NCI-H226 (cell line): ENCODE measurements at regions not wholly inside any gene's neighbourhood (a gene's known extent, or its start where the extent isn't known, plus 50 kb on each side); places are given as distances from the start of the nearest gene placed in this dataset.

Experiments
- DNase-seq: peaks from one replicate; pipeline ENCODE4 v3.0.0-alpha.2; 2015

- no peak for DNase-seq
Measured at GRCh38 chr12:130074661-130075406, 87.4 kb upstream of the FZD10 start.

GRCh38 chr12:130075497-130076076 is 86.7 kb upstream of the FZD10 start:
- DNase-seq = no peak

GRCh38 chr12:130076126-130076525 is 86.1 kb upstream of the FZD10 start:
- DNase-seq = no peak

DNA sequence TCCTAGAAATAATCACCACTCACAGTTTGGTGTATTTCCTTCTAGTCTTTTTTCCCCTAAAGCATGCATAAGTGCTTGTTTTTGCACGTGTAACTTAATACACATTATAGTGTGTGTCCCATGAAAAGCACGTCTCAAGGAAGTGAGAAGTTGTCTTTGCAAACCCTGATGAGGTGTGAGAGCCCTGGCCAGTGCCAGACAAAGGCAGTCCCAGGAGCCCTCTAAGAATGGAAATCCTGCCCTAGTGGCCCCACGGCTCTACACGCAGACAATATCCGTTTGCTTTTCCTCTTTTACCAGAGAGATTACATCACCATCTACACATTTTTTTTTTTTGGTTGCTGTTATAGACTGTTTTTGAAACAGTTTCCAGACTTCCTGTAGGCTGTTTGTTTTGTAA is 85.5 kb upstream of the FZD10 start:
- DNase-seq = no peak

DNA sequence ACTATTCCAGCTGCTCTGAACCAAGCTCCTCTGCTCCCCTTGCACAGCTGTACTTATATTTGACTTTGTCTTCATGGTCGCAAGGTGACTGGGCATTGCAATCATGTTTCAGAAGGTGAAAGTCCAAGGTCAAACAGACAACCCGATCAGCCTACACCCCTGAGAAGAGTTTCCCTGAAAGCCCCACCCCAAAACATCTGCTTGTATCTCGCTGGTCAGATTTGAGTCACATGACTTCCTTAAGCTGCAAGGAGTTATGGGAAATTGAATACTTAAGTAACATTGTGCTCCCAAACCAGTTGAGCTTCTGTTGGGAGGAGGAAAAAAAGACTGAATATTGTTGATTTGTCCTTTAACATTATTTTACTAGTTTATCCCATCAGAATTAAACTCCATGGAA is 83.4 kb upstream of the FZD10 start:
- no peak for DNase-seq

DNA sequence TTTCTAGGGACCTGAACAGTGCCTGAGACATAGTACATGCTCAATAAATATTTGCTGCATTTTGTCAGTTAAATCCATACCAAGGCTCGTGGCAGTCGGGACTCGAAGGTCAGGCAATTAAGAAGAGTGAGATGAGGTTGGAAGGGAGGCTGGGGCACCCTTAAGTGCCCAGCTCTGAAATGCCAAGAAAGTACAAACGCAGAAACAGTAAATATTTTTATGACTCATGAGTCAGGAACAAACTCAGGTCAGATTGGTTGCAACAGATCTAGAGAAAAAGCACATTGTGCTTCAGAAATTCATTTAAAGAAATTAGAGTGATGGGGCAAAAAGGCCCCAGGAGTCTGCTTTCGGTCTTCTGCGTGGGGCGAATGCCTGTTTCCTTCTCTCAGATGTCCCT is 83.0 kb upstream of the FZD10 start:
- DNase-seq = no peak

DNA sequence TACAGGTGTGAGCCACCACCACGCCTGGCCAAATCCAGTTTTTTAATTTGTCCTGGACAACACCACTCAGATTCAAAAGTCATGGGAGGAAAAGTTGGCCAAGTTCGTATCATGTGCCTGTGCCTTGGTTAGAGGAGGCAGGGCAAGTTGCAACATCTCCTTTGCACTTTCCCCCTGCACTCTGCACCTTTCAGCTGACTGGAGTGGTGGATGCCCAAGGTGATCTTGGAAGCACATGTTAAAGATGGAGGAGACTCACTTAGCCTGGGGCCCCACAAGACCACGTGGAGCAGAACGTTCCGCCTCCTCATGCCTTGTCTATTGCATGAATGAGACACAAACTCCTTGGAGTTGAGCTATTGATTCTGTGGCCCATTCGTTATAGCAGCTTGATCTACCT is 82.1 kb upstream of the FZD10 start:
- no peak for DNase-seq

DNA sequence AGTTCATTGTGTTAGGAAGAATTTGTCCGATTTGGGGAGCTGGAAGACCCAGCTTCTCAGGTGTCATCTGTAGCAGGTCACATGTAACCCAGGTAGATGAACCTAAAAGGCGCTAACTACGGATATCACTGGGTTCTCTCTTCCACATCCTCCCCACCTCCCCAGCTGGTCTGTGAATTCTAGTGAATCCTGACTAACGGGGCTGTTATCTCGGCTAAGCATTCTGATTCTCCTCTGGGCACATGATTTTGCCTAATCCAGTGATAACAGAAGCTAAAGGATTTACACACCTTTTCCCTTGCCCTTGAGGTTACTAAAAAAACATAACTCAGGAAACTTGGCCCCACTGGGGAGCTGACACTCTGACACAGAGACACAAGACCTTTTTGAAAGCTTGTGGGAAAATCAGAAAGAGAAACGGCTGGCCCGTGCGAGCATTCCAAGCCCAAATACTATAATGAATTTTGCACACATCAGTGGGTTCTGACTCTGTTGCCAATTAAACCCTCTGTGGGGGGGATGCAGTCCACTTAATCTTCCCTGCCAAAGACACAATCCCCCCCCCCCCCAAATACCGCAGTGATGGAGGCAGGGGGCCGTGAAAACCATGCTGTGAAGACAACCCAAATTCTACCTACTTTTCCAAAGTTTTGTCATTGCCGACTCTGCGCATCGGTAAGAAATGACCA is 81.0 kb upstream of the FZD10 start:
- no peak for DNase-seq

DNA sequence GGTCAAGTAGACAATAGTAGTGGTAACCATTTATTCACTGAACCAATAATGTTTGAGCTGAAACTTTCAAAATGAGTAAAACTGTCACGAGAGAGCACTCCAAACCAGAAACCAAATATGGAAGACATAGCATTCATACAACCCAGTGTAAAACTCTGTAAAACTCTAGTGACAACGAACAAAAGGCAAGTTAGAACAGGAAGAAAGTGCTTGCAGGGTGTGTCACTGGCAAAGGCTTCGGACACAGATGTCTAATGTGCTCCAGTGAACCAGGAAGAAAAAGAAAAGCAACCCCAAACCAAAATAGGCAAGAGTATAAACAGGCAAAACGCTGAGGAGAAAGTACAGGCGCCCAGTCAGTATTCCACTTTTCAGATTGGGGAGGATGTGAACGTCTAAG is 79.3 kb upstream of the FZD10 start:
- no peak for DNase-seq

- no peak for DNase-seq
Measured at GRCh38 chr12:130083734-130084133, 78.5 kb upstream of the FZD10 start.

DNA sequence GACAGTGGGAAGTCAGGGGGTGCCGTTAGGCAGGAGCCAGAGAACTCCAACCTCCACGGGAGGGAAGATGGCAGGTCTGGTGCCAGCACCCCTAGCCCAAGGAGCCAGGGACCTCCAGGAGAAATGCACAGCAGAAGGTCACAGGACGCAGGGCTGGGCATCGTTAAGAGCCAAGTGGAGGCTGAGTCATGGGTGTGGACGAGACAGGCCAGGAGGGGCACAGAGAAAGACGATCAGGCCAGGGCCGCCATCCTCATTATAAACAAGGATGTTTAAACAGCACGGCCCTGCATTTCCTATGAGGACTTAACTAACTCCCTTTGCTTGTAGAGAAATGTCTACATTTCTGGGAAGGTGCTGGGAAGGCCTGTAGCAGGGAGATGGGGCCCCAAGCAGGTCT is 77.9 kb upstream of the FZD10 start:
- DNase-seq = no peak

DNA sequence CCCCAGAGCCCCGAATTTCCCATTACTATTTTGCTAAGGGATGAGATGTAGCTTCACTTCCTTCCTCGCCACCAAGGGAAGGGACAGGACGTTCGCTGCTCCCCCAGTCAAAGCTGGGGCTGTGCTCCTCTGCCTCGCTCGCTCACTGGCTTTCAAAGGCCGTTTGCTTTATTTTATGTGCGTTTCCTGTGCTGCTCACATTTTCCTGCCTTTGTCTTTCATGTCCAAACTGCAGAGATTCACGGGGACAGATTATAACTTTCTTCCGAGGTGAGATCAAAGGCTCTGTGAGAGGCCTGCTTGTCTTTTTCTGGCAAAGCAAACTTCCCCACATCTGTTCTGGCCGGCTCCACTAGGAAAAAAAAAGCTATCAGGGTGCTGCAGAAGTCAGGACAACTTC is 76.0 kb upstream of the FZD10 start:
- no peak for DNase-seq

GRCh38 chr12:130086797-130087196 is 75.5 kb upstream of the FZD10 start:
- no peak for DNase-seq

GRCh38 chr12:130087222-130087621 is 75.0 kb upstream of the FZD10 start:
- no peak for DNase-seq

- no peak for DNase-seq
Measured at GRCh38 chr12:130088504-130088903, 73.8 kb upstream of the FZD10 start.

DNA sequence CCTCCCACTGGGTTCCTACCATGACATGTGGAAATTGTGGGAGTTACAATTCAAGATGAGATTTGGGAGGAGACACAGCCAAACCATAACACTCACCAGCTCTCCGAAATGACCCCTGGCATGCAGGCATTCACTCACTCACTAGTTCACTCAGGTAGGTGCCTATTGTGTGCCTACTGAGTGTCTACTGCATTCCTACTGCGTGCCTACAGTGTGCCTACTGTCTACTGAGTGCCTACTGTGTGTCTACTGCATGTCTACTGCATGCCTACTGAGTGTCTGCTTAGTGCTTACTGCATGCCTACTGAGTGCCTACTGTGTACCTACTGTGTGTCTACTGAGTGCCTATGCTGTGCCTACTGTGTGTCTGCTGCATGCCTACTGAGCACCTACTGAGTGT is 71.7 kb upstream of the FZD10 start:
- DNase-seq = no peak

GRCh38 chr12:130093380-130093779 is 68.9 kb upstream of the FZD10 start:
- DNase-seq = no peak

DNA sequence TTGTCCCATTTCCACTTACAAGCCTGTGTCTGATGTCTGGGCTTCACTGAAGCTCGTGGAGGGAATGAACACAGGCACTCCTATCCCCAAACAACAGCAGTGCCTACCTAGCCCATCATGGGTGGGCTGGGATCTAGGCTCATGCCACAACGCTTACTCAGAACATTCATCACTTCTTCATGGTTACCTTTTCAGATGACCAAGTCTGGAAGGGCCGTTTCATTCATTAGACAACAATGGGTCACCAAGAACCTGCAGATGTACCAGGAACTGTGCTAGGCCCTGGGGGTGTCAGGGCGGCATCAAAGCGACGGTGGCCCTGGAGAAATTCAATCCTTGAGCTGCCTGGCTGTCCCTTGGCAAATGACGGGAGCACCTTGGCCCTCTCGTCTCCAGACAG is 64.9 kb upstream of the FZD10 start:
- DNase-seq = no peak

- no peak for DNase-seq
Measured at GRCh38 chr12:130097798-130098255, 64.4 kb upstream of the FZD10 start.

GRCh38 chr12:130098301-130099005 is 63.8 kb upstream of the FZD10 start:
- no peak for DNase-seq

GRCh38 chr12:130100634-130101362 is 61.5 kb upstream of the FZD10 start:
- DNase-seq = no peak

DNA sequence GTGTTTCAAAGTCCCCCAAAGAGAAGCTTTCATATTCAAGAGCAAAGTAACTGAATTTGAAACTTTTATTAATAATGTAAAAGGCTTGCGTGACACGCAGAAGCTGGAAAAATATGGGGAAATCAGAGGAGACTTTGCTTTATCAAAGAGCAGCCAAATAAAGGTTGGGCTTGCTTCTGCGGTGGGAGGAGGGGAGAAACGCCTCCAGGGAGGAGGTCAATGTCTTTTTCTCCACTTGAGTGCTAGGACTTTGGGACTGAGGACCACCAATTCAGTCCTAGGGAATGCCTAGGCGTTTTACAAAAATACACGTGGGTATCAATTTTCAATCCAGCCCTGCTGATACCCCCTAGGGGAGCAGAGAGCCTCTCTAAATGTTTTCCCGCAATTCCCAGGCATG is 60.9 kb upstream of the FZD10 start:
- DNase-seq = no peak

DNA sequence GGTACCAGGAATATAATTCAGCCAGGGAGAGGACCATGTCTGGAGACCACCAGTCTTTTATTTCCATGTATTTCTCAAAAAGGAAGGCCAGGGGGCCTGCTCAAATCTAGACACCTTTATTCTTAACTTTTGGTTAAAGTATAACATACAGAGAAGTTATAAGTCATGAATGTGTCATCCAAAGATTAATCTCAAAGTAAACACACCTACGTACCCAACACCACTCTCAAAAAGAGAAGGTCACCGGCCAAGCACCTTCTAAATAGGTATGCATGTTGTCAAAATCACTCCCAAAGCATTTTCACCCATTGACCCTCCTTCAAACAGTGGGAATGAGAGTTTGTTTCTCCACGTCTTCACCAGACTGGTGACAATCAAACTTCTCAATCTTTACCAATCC is 60.0 kb upstream of the FZD10 start:
- DNase-seq = no peak
